HepG2 (cell line): ENCODE measurements at regions not wholly inside any gene's neighbourhood (a gene's known extent, or its start where the extent isn't known, plus 50 kb on each side); places are given as distances from the start of the nearest gene placed in this dataset.

Source experiments
- ATAC-seq: fragments of 200-7000 bp; cut with Tn5 transposase; 3 replicates; pipeline ENCODE4 v1.9.1; 2020; ENCODE audit warnings: mild to moderate bottlenecking, moderate library complexity
- BruUV-seq: library from RNA; stranded (reverse); fragments of 400-500 nt; replicated peaks from 2 replicates; lab custom pipeline; 2021; lab: Mats Ljungman, UMichigan
- CTCF ChIA-PET: fragments of 300-600 bp; formaldehyde crosslinking; extraction: SDS; loops from one replicate; lab custom pipeline; 2021; ENCODE audit warnings: low total read pairs, inconsistent platforms, low intra/inter-chr PET ratio; lab: Yijun Ruan, JAX
- POLR2A ChIA-PET: fragments of 350-600 bp; sonication (Branson Sonifier 250); formaldehyde crosslinking; loops from one replicate; lab custom pipeline; 2020; ENCODE audit warnings: antibody characterized with exemption, inconsistent platforms; lab: Yijun Ruan, JAX
- DNase-seq: peaks from one replicate; pipeline ENCODE4 v3.0.0-alpha.2; 2015; ENCODE audit warnings: low spot score
- FAIRE-seq: peaks from 3 replicates; lab custom pipeline; 2011; peaks lifted over from hg19 to GRCh38; lab: Jason Lieb, UNC
- H2AFZ ChIP-seq: one replicate; pipeline ENCODE4 v1.6.1; 2011; ENCODE audit warnings: low read length, inconsistent platforms
- H3K27ac ChIP-seq: fragments of 300-600 bp; 3 replicates; pipeline ENCODE4 v1.8.0; 2011; ENCODE audit warnings: mixed run types, mild to moderate bottlenecking, mixed read lengths, low read length, inconsistent platforms; ENCODE audit not compliant: insufficient read depth; ENCODE audit errors: extremely low read length
- H3K27me3 ChIP-seq, 2 experiments: fragments of 200-600 bp in 1 of 2; 2 replicates in 1 of 2; 3 replicates in 1 of 2; pipeline versions ENCODE4 v1.6.0 to v1.8.0; 2011; ENCODE audit warnings: low read length in 2 of 2, mild to moderate bottlenecking in 2 of 2, moderate library complexity in 2 of 2, inconsistent platforms in 1 of 2; ENCODE audit not compliant: insufficient read depth in 2 of 2, control insufficient read depth in 1 of 2
- H3K36me3 ChIP-seq, 2 experiments: fragments of 200-600 bp in 1 of 2; replicated peaks in 1 of 2; 2 replicates in 1 of 2; 3 replicates in 1 of 2; pipeline versions ENCODE4 v1.5.1 to v1.8.0; 2011; ENCODE audit warnings: low read length in 2 of 2, inconsistent platforms in 1 of 2; ENCODE audit not compliant: insufficient read depth in 2 of 2, control insufficient read depth in 1 of 2
- H3K4me1 ChIP-seq: 2 replicates; pipeline ENCODE4 v1.5.1; 2012; ENCODE audit warnings: low read length, inconsistent platforms; ENCODE audit not compliant: insufficient read depth
- H3K4me2 ChIP-seq: 2 replicates; pipeline ENCODE4 v1.6.0; 2011; ENCODE audit warnings: low read depth, low read length, inconsistent platforms
- H3K4me3 ChIP-seq, 3 experiments: fragments of 200-600 bp in 1 of 3; sonication (generic), shearing (Covaris generic) in 1 of 3; replicated peaks in 1 of 3; 2 replicates each; pipeline ENCODE4 v1.5.1; 2011 to 2016; ENCODE audit warnings: low read length in 3 of 3, inconsistent platforms in 2 of 3, low read depth in 2 of 3, mild to moderate bottlenecking in 2 of 3, control low read depth in 1 of 3, mixed read lengths in 1 of 3; ENCODE audit not compliant: insufficient read depth in 1 of 3
- H3K79me2 ChIP-seq: one replicate; pipeline ENCODE4 v1.6.1; 2011; ENCODE audit warnings: low read length, inconsistent platforms; ENCODE audit not compliant: insufficient read depth
- H3K9ac ChIP-seq: 2 replicates; pipeline ENCODE4 v1.6.0; 2011; ENCODE audit warnings: mild to moderate bottlenecking, low read depth, low read length, inconsistent platforms; ENCODE audit not compliant: insufficient read depth
- H3K9me3 ChIP-seq: 2 replicates; pipeline ENCODE4 v1.5.1; 2012; ENCODE audit warnings: mild to moderate bottlenecking, low read length
- H4K20me1 ChIP-seq: 2 replicates; pipeline ENCODE4 v1.6.0; 2011; ENCODE audit warnings: inconsistent platforms, mild to moderate bottlenecking, low read length, moderate library complexity; ENCODE audit not compliant: insufficient read depth
- BRD4 ChIP-seq: sonication (generic); formaldehyde crosslinking; IDR thresholded peaks from 2 replicates; pipeline ENCODE4 v1.4.0; 2020; ENCODE audit warnings: missing genetic modification reagents
- CBFB ChIP-seq: sonication (generic); formaldehyde crosslinking; IDR thresholded peaks from 2 replicates; pipeline ENCODE4 v1.4.0; 2020; ENCODE audit warnings: missing genetic modification reagents
- E2F1 ChIP-seq: sonication (generic); formaldehyde crosslinking; IDR thresholded peaks from 2 replicates; pipeline ENCODE4 v1.5.0; 2020; ENCODE audit warnings: missing genetic modification reagents
- FOXK1 ChIP-seq: sonication (generic); formaldehyde crosslinking; IDR thresholded peaks from 2 replicates; pipeline ENCODE4 v1.4.0; 2020; ENCODE audit warnings: low read depth, missing genetic modification reagents, borderline replicate concordance
- HNF4A ChIP-seq: sonication (generic); formaldehyde crosslinking; IDR thresholded peaks from 2 replicates; pipeline ENCODE4 v1.4.0; 2020; ENCODE audit warnings: missing genetic modification reagents
- KLF13 ChIP-seq: sonication (generic); formaldehyde crosslinking; IDR thresholded peaks from 2 replicates; pipeline ENCODE4 v1.4.0; 2020; ENCODE audit warnings: mild to moderate bottlenecking, missing genetic modification reagents
- MAFF ChIP-seq: IDR thresholded peaks from 2 replicates; pipeline ENCODE4 v1.6.1; 2011; ENCODE audit warnings: low read depth, low read length, improper control_type of control experiment
- MAFK ChIP-seq, 2 experiments: IDR thresholded peaks in 1 of 2; conservative IDR thresholded peaks in 1 of 2; 2 replicates each; pipeline ENCODE4 v1.6.1; 2011; ENCODE audit warnings: improper control_type of control experiment in 2 of 2, low read length in 2 of 2
- MATR3 ChIP-seq: sonication (generic); formaldehyde crosslinking; IDR thresholded peaks from 2 replicates; pipeline ENCODE4 v1.4.0; 2020; ENCODE audit warnings: missing genetic modification reagents
- MAZ ChIP-seq, 2 experiments: sonication (generic) in 1 of 2; formaldehyde crosslinking in 1 of 2; IDR thresholded peaks; 2 replicates each; pipeline versions ENCODE4 v1.5.0 to v1.6.1; 2012 to 2020; ENCODE audit warnings: low read depth in 2 of 2, mild to moderate bottlenecking in 2 of 2, borderline replicate concordance in 1 of 2, improper control_type of control experiment in 1 of 2, low read length in 1 of 2, missing genetic modification reagents in 1 of 2, moderate library complexity in 1 of 2
- NFE2L2 ChIP-seq: fragments of 150-350 bp; IDR thresholded peaks from 2 replicates; pipeline ENCODE4 v1.6.1; 2014; ENCODE audit warnings: low read length
- NONO ChIP-seq, 2 experiments: fragments of 450-650 bp in 1 of 2; sonication (generic) in 1 of 2; formaldehyde crosslinking in 1 of 2; IDR thresholded peaks in 1 of 2; conservative IDR thresholded peaks in 1 of 2; 2 replicates each; pipeline versions ENCODE4 v1.6.1 to v1.8.0; 2017 to 2022; ENCODE audit warnings: mild to moderate bottlenecking in 1 of 2, missing genetic modification reagents in 1 of 2, moderate library complexity in 1 of 2
- RAD51 ChIP-seq: fragments of 450-650 bp; IDR thresholded peaks from 2 replicates; pipeline ENCODE4 v1.6.1; 2016; ENCODE audit warnings: borderline replicate concordance
- SMARCC2 ChIP-seq: fragments of 450-650 bp; IDR thresholded peaks from 2 replicates; pipeline ENCODE4 v1.6.1; 2017; ENCODE audit warnings: antibody characterized with exemption, mild to moderate bottlenecking
- ZNF362 ChIP-seq: sonication (generic); formaldehyde crosslinking; IDR thresholded peaks from 2 replicates; pipeline ENCODE4 v1.4.0; 2020; ENCODE audit warnings: missing genetic modification reagents, mild to moderate bottlenecking, borderline replicate concordance
- WGBS: methylation state at CpG from one replicate; pipeline ENCODE4 v1.1.6; 2017; ENCODE audit warnings: low lambda C conversion rate; 5-methylcytosine and 5-hydroxymethylcytosine counted together
- in situ Hi-C: cut with HindIII; loops from 2 replicates; pipeline ENCODE4 v1.10.0; 2017; ENCODE audit warnings: low pct_unique_long_range_greater_than_20kb; ENCODE audit not compliant: extremely low pct_ligation_motif_present
- intact Hi-C: fragments of 100-400 bp; cut with micrococcal nuclease; formaldehyde crosslinking; loops from one replicate; pipeline ENCODE4 v1.10.0; 2022; ENCODE audit not compliant: unreplicated experiment

GRCh38 chr6:134527108-134527787 lies 209.3 kb upstream of the SGK1 start:
- in situ Hi-C loops (no loop called here), intact Hi-C loops (no loop called here)
- ChIA-PET POLR2A (no interaction called here), CTCF (no interaction called here)
- TF ChIP-seq SMARCC2 (no peak), MAZ (IDR thresholded peaks at IDR 0.05; ENCODE audit: borderline replicate concordance, low read depth, low read length) (no peak), MAZ (CRISPR knock-in tag; IDR thresholded peaks at IDR 0.05; ENCODE audit: low read depth) (no peak), HNF4A (CRISPR knock-in tag) (no peak), MATR3 (CRISPR knock-in tag) (no peak), KLF13 (no peak), RAD51 (no peak)
- no peak overlapping the region for H3K9ac ChIP-seq
- FAIRE-seq = no peak
- H3K27me3 ChIP-seq = 0 out of 5 replicates have a peak, but pooled peaks cover 0 to 6% of the 10 kb centered on the region in 2 experiments
- H3K36me3 ChIP-seq = no peaks in the 10 kb centered on the region
- WGBS = 48% methylated on average over 3 of the region's 3 CpGs
- H2AFZ ChIP-seq = no peak overlapping the region
- DNase-seq = no peak
- no peak for ATAC-seq
- H3K4me1 ChIP-seq = peaks cover 27% of the 10 kb centered on the region
- no peak overlapping the region for H3K4me3 ChIP-seq
- H3K4me2 ChIP-seq = no peak overlapping the region
- no peaks in the 10 kb centered on the region for H4K20me1 ChIP-seq
- no TSS peak for BruUV-seq
- H3K79me2 ChIP-seq = no peaks in the 10 kb centered on the region
- no peaks in the 10 kb centered on the region for H3K9me3 ChIP-seq
- H3K27ac ChIP-seq = no peak overlapping the region

GRCh38 chr6:134525190-134525868 lies 207.4 kb upstream of the SGK1 start:
- CTCF ChIA-PET = no interaction called here
- POLR2A ChIA-PET = no interaction called here
- Histone ChIP-seq H3K9me3 (no peaks in the 10 kb centered on the region), H3K4me1 (peaks cover 21% of the 10 kb centered on the region), H3K4me3 (no peak overlapping the region), H3K79me2 (no peaks in the 10 kb centered on the region), H3K9ac (no peak overlapping the region), H3K27me3 (peaks cover 0 to 8% of the 10 kb centered on the region in 2 experiments; a peak in 1 of 5 replicates), H2AFZ (no peak overlapping the region), H3K4me2 (no peak overlapping the region), H3K27ac (no peak overlapping the region), H4K20me1 (no peaks in the 10 kb centered on the region), H3K36me3 (no peaks in the 10 kb centered on the region)
- intact Hi-C loops = no loop called here
- no peak for ATAC-seq
- no peak for DNase-seq
- BruUV-seq = no TSS peak
- in situ Hi-C loops = no loop called here
- TF ChIP-seq ZNF362 (no peak), NFE2L2 (peak; percentile 81), BRD4 (CRISPR knock-in tag) (no peak), FOXK1 (CRISPR knock-in tag) (no peak), CBFB (CRISPR knock-in tag) (no peak), MATR3 (CRISPR knock-in tag) (no peak), E2F1 (no peak), NONO (IDR thresholded peaks at IDR 0.05) (no peak), NONO (CRISPR knock-in tag; conservative IDR thresholded peaks at IDR 0.05) (no peak), MAFK (conservative IDR thresholded peaks at IDR 0.05 in 1 of 2, IDR thresholded peaks at IDR 0.05 in 1 of 2; ENCODE audit: low read length in 2 of 2) (peak; percentile 62 to 73; a peak in 3 of 4 replicates), MAFF (0 out of 2 replicates have a peak, but pooled peaks have one; percentile 45)
- FAIRE-seq = no peak
